ENCODE measurements at regions not wholly inside any gene's neighbourhood (a gene's known extent, or its start where the extent isn't known, plus 50 kb on each side); places are given as distances from the start of the nearest gene placed in this dataset.

DNA sequence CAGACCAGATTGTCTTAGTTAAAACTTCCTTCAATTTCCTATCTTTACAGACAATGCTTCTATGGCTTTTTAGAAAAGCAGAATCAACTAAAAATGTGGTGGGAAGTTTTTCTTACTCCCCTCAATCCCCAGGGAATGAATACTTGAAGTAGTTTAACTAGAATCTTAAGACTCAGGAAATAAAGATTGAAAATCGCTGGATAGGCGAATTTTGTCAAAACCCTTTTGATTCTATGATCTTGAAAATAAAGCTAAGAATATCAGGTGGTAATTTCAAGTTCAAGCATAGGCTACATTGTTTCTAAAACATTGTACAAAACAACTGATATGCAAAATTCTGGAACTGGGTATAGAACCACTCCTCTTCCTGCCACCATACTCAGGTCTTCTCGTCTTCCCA, 276.5 kb upstream of the GK2 start:
- WGBS (ENCODE audit: insufficient coverage): no CpG with 5 or more reads among the region's 3 CpGs

DNA sequence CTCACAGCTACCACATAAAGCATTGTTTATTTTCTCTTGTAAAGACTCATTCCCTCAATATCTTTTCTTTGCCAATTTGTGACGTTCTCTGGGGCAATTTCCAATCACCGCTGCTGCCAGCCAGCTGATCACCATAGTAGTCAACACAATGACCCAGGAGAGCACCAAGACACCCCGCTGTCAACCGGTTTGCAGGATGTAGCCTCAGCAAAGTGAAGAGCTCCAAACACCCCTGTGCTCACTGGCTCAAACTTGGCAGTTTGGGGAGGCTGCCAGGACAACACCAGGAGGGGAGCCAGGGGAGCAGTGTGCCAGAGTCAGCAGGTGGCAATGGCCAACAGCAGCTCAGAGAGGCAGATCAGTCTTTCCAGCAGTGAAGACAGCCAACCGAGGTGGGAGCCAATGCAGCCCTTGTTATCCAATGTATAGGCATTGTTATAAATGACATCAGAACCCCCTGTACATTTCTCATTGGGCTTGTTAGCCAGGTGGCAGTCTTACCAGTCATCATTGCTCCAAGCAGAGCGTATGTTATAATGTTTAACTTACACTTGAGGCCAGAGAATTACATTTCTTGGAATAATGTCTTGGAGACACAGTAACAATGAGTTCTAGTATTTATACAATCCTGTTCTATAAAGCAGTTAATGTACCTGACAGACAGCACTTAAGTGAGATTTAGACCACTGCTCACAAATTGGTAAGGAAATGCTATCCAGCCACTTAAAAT, 274.9 kb upstream of the GK2 start:
- Histone ChIP-seq H3K36me3 (ENCODE audit: control insufficient read depth in 2 of 2, extremely low read depth in 1 of 2, insufficient read depth in 1 of 2, low read length in 1 of 2) (no peaks in the 10 kb centered on the region), H3K27me3 (replicated peaks in 1 of 2; ENCODE audit: control insufficient read depth in 2 of 2, extremely low read depth in 1 of 2, insufficient read depth in 2 of 2, low read length in 1 of 2) (no peaks in the 10 kb centered on the region), H3K27ac (ENCODE audit: low read length) (no peak overlapping the region), H3K9me3 (no peaks in the 10 kb centered on the region), H3K4me3 (ENCODE audit: control insufficient read depth in 1 of 2, extremely low read depth in 1 of 2, low read length in 1 of 2) (no peak overlapping the region), H3K4me1 (ENCODE audit: control insufficient read depth in 1 of 2, extremely low read depth in 1 of 2, insufficient read depth in 2 of 2, low read length in 2 of 2) (peaks cover 0 to 10% of the 10 kb centered on the region in 2 experiments)
- ATAC-seq (replicated peaks in 1 of 4) (no peak), DNase-seq (no peak)
- H3K27me3 Mint-ChIP-seq: no peaks in the 10 kb centered on the region
- CTCF ChIA-PET: no interaction called here
- no peaks in the 10 kb centered on the region for H3K36me3 Mint-ChIP-seq
- H3K4me3 Mint-ChIP-seq: no peak overlapping the region
- 73% methylated on average over 5 of the region's 6 CpGs for WGBS (ENCODE audit: insufficient coverage)
- no peak overlapping the region for H3K27ac Mint-ChIP-seq
- POLR2A ChIA-PET: no interaction called here
- H3K9me3 Mint-ChIP-seq: no peaks in the 10 kb centered on the region
- peaks cover 0 to 7% (median 3%) of the 10 kb centered on the region in 3 donors for H3K4me1 Mint-ChIP-seq

More for the DNA sequence above, 276.5 kb upstream of the GK2 start:
- Mint-ChIP-seq H3K27ac (no peak overlapping the region), H3K9me3 (no peaks in the 10 kb centered on the region), H3K4me3 (no peak overlapping the region), H3K36me3 (no peaks in the 10 kb centered on the region), H3K27me3 (no peaks in the 10 kb centered on the region), H3K4me1 (peaks cover 0 to 7% (median 3%) of the 10 kb centered on the region in 3 donors)
- Histone ChIP-seq H3K4me1 (ENCODE audit: control insufficient read depth in 1 of 2, extremely low read depth in 1 of 2, insufficient read depth in 2 of 2, low read length in 2 of 2) (peaks cover 0 to 10% of the 10 kb centered on the region in 2 experiments), H3K27ac (ENCODE audit: low read length) (no peak overlapping the region), H3K36me3 (ENCODE audit: control insufficient read depth in 2 of 2, extremely low read depth in 1 of 2, insufficient read depth in 1 of 2, low read length in 1 of 2) (no peaks in the 10 kb centered on the region), H3K4me3 (ENCODE audit: control insufficient read depth in 1 of 2, extremely low read depth in 1 of 2, low read length in 1 of 2) (no peak overlapping the region), H3K9me3 (no peaks in the 10 kb centered on the region), H3K27me3 (replicated peaks in 1 of 2; ENCODE audit: control insufficient read depth in 2 of 2, extremely low read depth in 1 of 2, insufficient read depth in 2 of 2, low read length in 1 of 2) (no peaks in the 10 kb centered on the region)
- DNase-seq (no peak), ATAC-seq (replicated peaks in 1 of 4) (no peak)
- POLR2A ChIA-PET: no interaction called here
- CTCF ChIA-PET: no interaction called here

DNA sequence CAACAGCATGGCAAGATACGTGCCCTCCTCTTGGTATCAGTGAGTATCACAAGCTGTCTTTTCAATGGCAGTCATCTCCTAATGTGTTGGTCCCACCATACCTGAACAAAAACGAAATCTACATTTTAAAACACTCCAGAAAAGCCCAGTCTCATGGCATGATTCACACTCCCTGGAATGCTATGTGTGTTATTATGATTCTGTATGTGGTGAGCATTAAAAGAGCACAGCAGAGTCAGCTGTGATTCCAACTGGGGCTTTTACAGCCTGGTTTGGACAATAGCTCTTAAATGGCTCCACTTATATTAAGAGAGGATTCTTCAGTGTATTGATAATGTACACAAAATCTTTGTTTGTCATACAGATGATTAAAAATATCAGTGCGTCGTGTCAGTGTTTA, 274.1 kb upstream of the GK2 start:
- ChIA-PET CTCF (no interaction called here), POLR2A (no interaction called here)
- 100% methylated on average over 2 of the region's 4 CpGs for WGBS (ENCODE audit: insufficient coverage)
- Histone ChIP-seq H3K4me3 (ENCODE audit: control insufficient read depth in 1 of 2, extremely low read depth in 1 of 2, low read length in 1 of 2) (no peak overlapping the region), H3K27me3 (replicated peaks in 1 of 2; ENCODE audit: control insufficient read depth in 2 of 2, extremely low read depth in 1 of 2, insufficient read depth in 2 of 2, low read length in 1 of 2) (no peaks in the 10 kb centered on the region), H3K27ac (ENCODE audit: low read length) (no peak overlapping the region), H3K9me3 (no peaks in the 10 kb centered on the region), H3K4me1 (ENCODE audit: control insufficient read depth in 1 of 2, extremely low read depth in 1 of 2, insufficient read depth in 2 of 2, low read length in 2 of 2) (peaks cover 0 to 10% of the 10 kb centered on the region in 2 experiments), H3K36me3 (ENCODE audit: control insufficient read depth in 2 of 2, extremely low read depth in 1 of 2, insufficient read depth in 1 of 2, low read length in 1 of 2) (no peaks in the 10 kb centered on the region)
- no peaks in the 10 kb centered on the region for H3K9me3 Mint-ChIP-seq
- no peaks in the 10 kb centered on the region for H3K36me3 Mint-ChIP-seq
- H3K4me3 Mint-ChIP-seq: no peak overlapping the region
- DNase-seq (no peak), ATAC-seq (replicated peaks in 1 of 4) (no peak)
- H3K27me3 Mint-ChIP-seq: no peaks in the 10 kb centered on the region
- peaks cover 0 to 7% (median 3%) of the 10 kb centered on the region in 3 donors for H3K4me1 Mint-ChIP-seq
- no peak overlapping the region for H3K27ac Mint-ChIP-seq

DNA sequence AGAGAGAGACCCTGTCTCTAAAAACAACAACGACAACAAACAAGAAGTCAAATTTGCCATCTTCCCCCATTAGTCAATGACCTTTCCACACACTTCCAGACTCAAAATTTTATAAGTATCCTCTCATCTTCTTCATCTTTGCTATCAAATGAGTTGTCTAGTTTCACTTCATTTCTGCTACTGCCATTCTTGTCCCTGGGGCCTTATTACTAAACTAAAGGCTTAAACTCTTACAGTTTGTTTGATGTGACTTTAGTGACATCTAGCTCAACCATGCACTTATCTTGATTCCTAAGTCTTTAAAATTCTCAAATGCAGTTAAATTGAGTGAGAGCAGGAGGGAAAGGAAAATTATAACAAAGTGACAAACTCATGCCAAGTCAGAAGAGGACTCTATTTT, 271.8 kb upstream of the GK2 start:
- no peaks in the 10 kb centered on the region for H3K36me3 ChIP-seq (ENCODE audit: control insufficient read depth in 2 of 2, extremely low read depth in 1 of 2, insufficient read depth in 1 of 2, low read length in 1 of 2)
- Mint-ChIP-seq H3K9me3 (no peaks in the 10 kb centered on the region), H3K36me3 (no peaks in the 10 kb centered on the region), H3K4me3 (no peak overlapping the region), H3K27ac (no peak overlapping the region), H3K27me3 (no peaks in the 10 kb centered on the region), H3K4me1 (peaks cover 0 to 2% (median under 1%) of the 10 kb centered on the region in 3 donors)
- ChIA-PET CTCF (no interaction called here), POLR2A (no interaction called here)
- no peaks in the 10 kb centered on the region for H3K9me3 ChIP-seq
- 71% methylated on average over 1 of the region's 1 CpG for WGBS (ENCODE audit: insufficient coverage)
- no peak overlapping the region for H3K4me3 ChIP-seq (ENCODE audit: control insufficient read depth in 1 of 2, extremely low read depth in 1 of 2, low read length in 1 of 2)
- H3K4me1 ChIP-seq (ENCODE audit: control insufficient read depth in 1 of 2, extremely low read depth in 1 of 2, insufficient read depth in 2 of 2, low read length in 2 of 2): peaks cover 0 to 3% of the 10 kb centered on the region in 2 experiments
- no peak for DNase-seq
- no peak for ATAC-seq (replicated peaks in 1 of 4)
- no peak overlapping the region for H3K27ac ChIP-seq (ENCODE audit: low read length)
- no peaks in the 10 kb centered on the region for H3K27me3 ChIP-seq (replicated peaks in 1 of 2; ENCODE audit: control insufficient read depth in 2 of 2, extremely low read depth in 1 of 2, insufficient read depth in 2 of 2, low read length in 1 of 2)

- H3K36me3 Mint-ChIP-seq: no peaks in the 10 kb centered on the region
- ATAC-seq (replicated peaks in 1 of 4): no peak
- WGBS (ENCODE audit: insufficient coverage): 0% methylated on average over 1 of the region's 4 CpGs
- no peaks in the 10 kb centered on the region for H3K9me3 Mint-ChIP-seq
- H3K27ac Mint-ChIP-seq: no peak overlapping the region
- H3K4me3 Mint-ChIP-seq: no peak overlapping the region
- Histone ChIP-seq H3K36me3 (ENCODE audit: control insufficient read depth in 2 of 2, extremely low read depth in 1 of 2, insufficient read depth in 1 of 2, low read length in 1 of 2) (no peaks in the 10 kb centered on the region), H3K27ac (ENCODE audit: low read length) (no peak overlapping the region), H3K27me3 (replicated peaks in 1 of 2; ENCODE audit: control insufficient read depth in 2 of 2, extremely low read depth in 1 of 2, insufficient read depth in 2 of 2, low read length in 1 of 2) (no peaks in the 10 kb centered on the region), H3K4me3 (ENCODE audit: control insufficient read depth in 1 of 2, extremely low read depth in 1 of 2, low read length in 1 of 2) (no peak overlapping the region), H3K4me1 (ENCODE audit: control insufficient read depth in 1 of 2, extremely low read depth in 1 of 2, insufficient read depth in 2 of 2, low read length in 2 of 2) (no peaks in the 10 kb centered on the region), H3K9me3 (no peaks in the 10 kb centered on the region)
- no peak for DNase-seq
- POLR2A ChIA-PET: no interaction called here
- CTCF ChIA-PET: no interaction called here
- H3K4me1 Mint-ChIP-seq: no peaks in the 10 kb centered on the region
- H3K27me3 Mint-ChIP-seq: no peaks in the 10 kb centered on the region
Measured at GRCh38 chr4:79678472-79679202, 270.6 kb upstream of the GK2 start.

DNA sequence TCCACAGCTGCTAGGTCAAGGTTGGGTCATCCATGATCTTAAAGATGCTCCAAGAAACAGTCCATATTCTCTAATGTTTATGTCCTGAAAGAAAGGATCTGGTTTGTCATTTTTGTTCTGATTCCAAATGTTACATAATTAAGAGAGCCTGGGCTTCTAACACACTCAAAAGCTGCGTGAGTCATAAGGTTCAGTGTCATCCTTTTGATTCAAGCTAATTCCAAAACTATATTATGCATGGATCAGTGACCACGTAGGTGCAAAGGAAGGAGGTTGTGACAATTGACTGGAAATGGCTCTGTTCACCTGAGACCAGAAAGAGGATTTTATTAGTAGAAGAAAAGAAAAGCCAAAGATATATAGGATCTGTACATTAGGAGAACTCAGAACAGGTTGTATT, 268.7 kb upstream of the GK2 start:
- Histone ChIP-seq H3K4me1 (ENCODE audit: control insufficient read depth in 1 of 2, extremely low read depth in 1 of 2, insufficient read depth in 2 of 2, low read length in 2 of 2) (no peaks in the 10 kb centered on the region), H3K27me3 (replicated peaks in 1 of 2; ENCODE audit: control insufficient read depth in 2 of 2, extremely low read depth in 1 of 2, insufficient read depth in 2 of 2, low read length in 1 of 2) (no peaks in the 10 kb centered on the region), H3K36me3 (ENCODE audit: control insufficient read depth in 2 of 2, extremely low read depth in 1 of 2, insufficient read depth in 1 of 2, low read length in 1 of 2) (no peaks in the 10 kb centered on the region), H3K9me3 (no peaks in the 10 kb centered on the region), H3K27ac (ENCODE audit: low read length) (no peak overlapping the region), H3K4me3 (ENCODE audit: control insufficient read depth in 1 of 2, extremely low read depth in 1 of 2, low read length in 1 of 2) (no peak overlapping the region)
- Mint-ChIP-seq H3K4me3 (no peak overlapping the region), H3K27me3 (no peaks in the 10 kb centered on the region), H3K4me1 (no peaks in the 10 kb centered on the region), H3K9me3 (peaks cover 0 to 9% (median 3%) of the 10 kb centered on the region in 3 donors), H3K36me3 (no peaks in the 10 kb centered on the region), H3K27ac (no peak overlapping the region)
- no peak for ATAC-seq (replicated peaks in 1 of 4)
- DNase-seq: no peak
- 100% methylated on average over 1 of the region's 2 CpGs for WGBS (ENCODE audit: insufficient coverage)
- ChIA-PET CTCF (no interaction called here), POLR2A (no interaction called here)

All from T-cell (primary cell).